Astrocyte (in vitro differentiated cells and primary cell): ENCODE measurements at regions not wholly inside any gene's neighbourhood (a gene's known extent, or its start where the extent isn't known, plus 50 kb on each side); places are given as distances from the start of the nearest gene placed in this dataset.

Experiments
- DNase-seq: peaks from one replicate; pipeline ENCODE4 v3.0.0-alpha.2; 2010; ENCODE audit warnings: low read depth
- FAIRE-seq: peaks from 2 replicates; lab custom pipeline; 2011; peaks lifted over from hg19 to GRCh38; lab: Jason Lieb, UNC
- H2AFZ ChIP-seq: 2 replicates; pipeline ENCODE4 v1.6.0; 2012; ENCODE audit warnings: low read depth, low read length, inconsistent platforms
- H3K27ac ChIP-seq: 2 replicates; pipeline ENCODE4 v1.5.1; 2011; ENCODE audit warnings: low read depth, low read length, inconsistent platforms
- H3K27me3 ChIP-seq: 2 replicates; pipeline ENCODE4 v1.6.0; 2011; ENCODE audit warnings: low read length, inconsistent platforms; ENCODE audit not compliant: insufficient read depth
- H3K36me3 ChIP-seq: 2 replicates; pipeline ENCODE4 v1.5.1; 2011; ENCODE audit warnings: low read length, inconsistent platforms; ENCODE audit not compliant: insufficient read depth
- H3K4me1 ChIP-seq: 2 replicates; pipeline ENCODE4 v1.5.1; 2011; ENCODE audit warnings: low read length, inconsistent platforms; ENCODE audit not compliant: insufficient read depth
- H3K4me2 ChIP-seq: 2 replicates; pipeline ENCODE4 v1.6.0; 2012; ENCODE audit warnings: low read length, inconsistent platforms
- H3K4me3 ChIP-seq: 2 replicates; pipeline ENCODE4 v1.5.1; 2011; ENCODE audit warnings: low read depth, mild to moderate bottlenecking, low read length, inconsistent platforms; ENCODE audit not compliant: insufficient read depth
- H3K79me2 ChIP-seq: 2 replicates; pipeline ENCODE4 v1.6.0; 2012; ENCODE audit warnings: mild to moderate bottlenecking, low read length, inconsistent platforms; ENCODE audit not compliant: insufficient read depth
- H3K9ac ChIP-seq: 2 replicates; pipeline ENCODE4 v1.6.0; 2012; ENCODE audit warnings: mild to moderate bottlenecking, low read length, inconsistent platforms
- H3K9me3 ChIP-seq: 2 replicates; pipeline ENCODE4 v1.5.1; 2012; ENCODE audit warnings: low read depth, mild to moderate bottlenecking, low read length, inconsistent platforms; ENCODE audit not compliant: insufficient read depth
- H4K20me1 ChIP-seq: 2 replicates; pipeline ENCODE4 v1.6.0; 2012; ENCODE audit warnings: low read length, inconsistent platforms; ENCODE audit not compliant: insufficient read depth
- H3K27ac Mint-ChIP-seq: one replicate; pipeline ENCODE4 v1.8.0; 2021; ENCODE audit warnings: mild to moderate bottlenecking, mixed read lengths; ENCODE audit not compliant: unreplicated experiment
- H3K27me3 Mint-ChIP-seq: one replicate; pipeline ENCODE4 v1.8.0; 2021; ENCODE audit warnings: low read depth, mixed read lengths; ENCODE audit not compliant: unreplicated experiment
- H3K36me3 Mint-ChIP-seq: one replicate; pipeline ENCODE4 v1.8.0; 2021; ENCODE audit warnings: low read depth, mixed read lengths; ENCODE audit not compliant: unreplicated experiment
- H3K4me1 Mint-ChIP-seq: one replicate; pipeline ENCODE4 v1.8.0; 2021; ENCODE audit warnings: low read depth, mixed read lengths; ENCODE audit not compliant: unreplicated experiment
- H3K4me3 Mint-ChIP-seq: one replicate; pipeline ENCODE4 v1.8.0; 2021; ENCODE audit warnings: mild to moderate bottlenecking, moderate library complexity, mixed read lengths; ENCODE audit not compliant: unreplicated experiment
- H3K9me3 Mint-ChIP-seq: one replicate; pipeline ENCODE4 v1.8.0; 2021; ENCODE audit warnings: mild to moderate bottlenecking, mixed read lengths; ENCODE audit not compliant: unreplicated experiment
- CTCF ChIP-seq: IDR thresholded peaks from 2 replicates; pipeline ENCODE4 v1.5.1; 2011; ENCODE audit warnings: low read depth, mild to moderate bottlenecking, inconsistent platforms, low read length, moderate library complexity; ENCODE audit not compliant: insufficient read depth
- EZH2 ChIP-seq: IDR thresholded peaks from 2 replicates; pipeline ENCODE4 v1.6.1; 2012; ENCODE audit warnings: mild to moderate bottlenecking, low read length, inconsistent platforms; ENCODE audit not compliant: insufficient read depth

GRCh38 chr9:31823365-31823764 is 561.1 kb upstream of the ACO1 start:
- no peaks in the 10 kb centered on the region for H3K27me3 ChIP-seq
- H3K4me1 ChIP-seq = no peaks in the 10 kb centered on the region
- H3K79me2 ChIP-seq = no peaks in the 10 kb centered on the region
- no peak overlapping the region for H3K9ac ChIP-seq
- no peaks in the 10 kb centered on the region for H3K27me3 Mint-ChIP-seq
- no peak for FAIRE-seq
- H3K4me2 ChIP-seq = no peak overlapping the region
- H3K27ac ChIP-seq = no peak overlapping the region
- no peak for DNase-seq
- TF ChIP-seq CTCF (no peak), EZH2 (no peak)
- H3K36me3 ChIP-seq = no peaks in the 10 kb centered on the region
- no peaks in the 10 kb centered on the region for H3K36me3 Mint-ChIP-seq
- no peak overlapping the region for H3K27ac Mint-ChIP-seq
- H3K9me3 ChIP-seq = peaks cover 3% of the 10 kb centered on the region
- no peaks in the 10 kb centered on the region for H4K20me1 ChIP-seq
- no peak overlapping the region for H2AFZ ChIP-seq
- H3K9me3 Mint-ChIP-seq = no peaks in the 10 kb centered on the region
- no peak overlapping the region for H3K4me3 ChIP-seq
- no peak overlapping the region for H3K4me3 Mint-ChIP-seq
- H3K4me1 Mint-ChIP-seq = peaks cover 3% of the 10 kb centered on the region

- H3K4me1 ChIP-seq = no peaks in the 10 kb centered on the region
- TF ChIP-seq CTCF = no peak
- no peak for TF ChIP-seq EZH2
Observed at GRCh38 chr9:31824860-31825259, 559.6 kb upstream of the ACO1 start.

GRCh38 chr9:31837211-31837610 is 547.2 kb upstream of the ACO1 start:
- Histone ChIP-seq H3K27me3 (no peaks in the 10 kb centered on the region), H3K9ac (no peak overlapping the region), H3K4me3 (no peak overlapping the region), H3K9me3 (no peaks in the 10 kb centered on the region), H3K36me3 (no peaks in the 10 kb centered on the region), H4K20me1 (no peaks in the 10 kb centered on the region), H3K79me2 (no peaks in the 10 kb centered on the region), H3K4me2 (no peak overlapping the region), H2AFZ (no peak overlapping the region), H3K4me1 (no peaks in the 10 kb centered on the region), H3K27ac (no peak overlapping the region)
- Mint-ChIP-seq H3K9me3 (no peaks in the 10 kb centered on the region), H3K27ac (no peak overlapping the region), H3K4me3 (no peak overlapping the region), H3K36me3 (no peaks in the 10 kb centered on the region), H3K27me3 (no peaks in the 10 kb centered on the region), H3K4me1 (peaks cover 5% of the 10 kb centered on the region)
- no peak for DNase-seq
- no peak for TF ChIP-seq EZH2
- TF ChIP-seq CTCF = no peak
- no peak for FAIRE-seq

More at GRCh38 chr9:31824860-31825259, 559.6 kb upstream of the ACO1 start:
- FAIRE-seq (no peak), DNase-seq (no peak)
- H4K20me1 ChIP-seq = no peaks in the 10 kb centered on the region
- H3K27me3 ChIP-seq = no peaks in the 10 kb centered on the region
- H3K4me2 ChIP-seq = no peak overlapping the region
- Mint-ChIP-seq H3K36me3 (no peaks in the 10 kb centered on the region), H3K27me3 (no peaks in the 10 kb centered on the region), H3K27ac (no peak overlapping the region), H3K9me3 (no peaks in the 10 kb centered on the region), H3K4me1 (peaks cover 3% of the 10 kb centered on the region), H3K4me3 (no peak overlapping the region)
- no peaks in the 10 kb centered on the region for H3K79me2 ChIP-seq
- H3K9me3 ChIP-seq = peaks cover 3% of the 10 kb centered on the region
- H3K27ac ChIP-seq = no peak overlapping the region
- H3K9ac ChIP-seq = no peak overlapping the region
- no peaks in the 10 kb centered on the region for H3K36me3 ChIP-seq
- no peak overlapping the region for H2AFZ ChIP-seq
- H3K4me3 ChIP-seq = no peak overlapping the region
